Midbrain (tissue), 1 donor: ENCODE measurements at regions not wholly inside any gene's neighbourhood (a gene's known extent, or its start where the extent isn't known, plus 50 kb on each side); places are given as distances from the start of the nearest gene placed in this dataset.
"Not testable (repeated sequence)": the region's sequence is repeated elsewhere in the genome, so short reads cannot be mapped to it uniquely, and the experiment has no call there.

Experiments
- DNase-seq: peaks from one replicate; lab custom pipeline; 2025; lab: John Stamatoyannopoulos, UW

GRCh38 chr2:75432761-75433361, 127.9 kb downstream of the EVA1A start:
- no peak for DNase-seq

- no peak for DNase-seq
These were observed 129.0 kb downstream of the EVA1A start for GRCh38 chr2:75431763-75432162.

GRCh38 chr2:75431276-75431675, 129.5 kb downstream of the EVA1A start:
- DNase-seq, result no peak

GRCh38 chr2:75430449-75430848, 130.3 kb downstream of the EVA1A start:
- DNase-seq, result not testable (repeated sequence)

GRCh38 chr2:75428646-75429443, 131.9 kb downstream of the EVA1A start:
- DNase-seq, result no peak

GRCh38 chr2:75428060-75428459, 132.7 kb downstream of the EVA1A start:
- no peak for DNase-seq

- DNase-seq, result no peak
These were observed 135.7 kb downstream of the EVA1A start for GRCh38 chr2:75424936-75425619.

- DNase-seq, result no peak
These were observed 138.8 kb downstream of the EVA1A start for GRCh38 chr2:75421986-75422385.

GRCh38 chr2:75416420-75417342, 144.1 kb downstream of the EVA1A start:
- no peak for DNase-seq

- no peak for DNase-seq
These were observed 145.0 kb downstream of the EVA1A start for GRCh38 chr2:75415731-75416130.

- no peak for DNase-seq
These were observed 145.6 kb downstream of the EVA1A start for GRCh38 chr2:75415111-75415626.

GRCh38 chr2:75411574-75411973, 149.2 kb downstream of the EVA1A start:
- no peak for DNase-seq

GRCh38 chr2:75410702-75411101, 150.0 kb downstream of the EVA1A start:
- no peak for DNase-seq

- DNase-seq, result no peak
These were observed 152.0 kb downstream of the EVA1A start for GRCh38 chr2:75408771-75409170.

GRCh38 chr2:75407038-75407530, 153.7 kb downstream of the EVA1A start:
- DNase-seq, result no peak

GRCh38 chr2:75406131-75406581, 154.6 kb downstream of the EVA1A start:
- no peak for DNase-seq

- DNase-seq, result no peak
These were observed 155.7 kb downstream of the EVA1A start for GRCh38 chr2:75405000-75405399.

- peak; percentile 37 for DNase-seq
These were observed 156.7 kb downstream of the EVA1A start for GRCh38 chr2:75403991-75404428.

- DNase-seq, result no peak
These were observed 164.4 kb downstream of the EVA1A start for GRCh38 chr2:75396314-75396713.

- DNase-seq, result not testable (repeated sequence)
These were observed 166.0 kb downstream of the EVA1A start for GRCh38 chr2:75394764-75395163.

GRCh38 chr2:75390169-75390568, 170.6 kb downstream of the EVA1A start:
- DNase-seq, result no peak
